ENCODE measurements at regions not wholly inside any gene's neighbourhood (a gene's known extent, or its start where the extent isn't known, plus 50 kb on each side); places are given as distances from the start of the nearest gene placed in this dataset.

DNA sequence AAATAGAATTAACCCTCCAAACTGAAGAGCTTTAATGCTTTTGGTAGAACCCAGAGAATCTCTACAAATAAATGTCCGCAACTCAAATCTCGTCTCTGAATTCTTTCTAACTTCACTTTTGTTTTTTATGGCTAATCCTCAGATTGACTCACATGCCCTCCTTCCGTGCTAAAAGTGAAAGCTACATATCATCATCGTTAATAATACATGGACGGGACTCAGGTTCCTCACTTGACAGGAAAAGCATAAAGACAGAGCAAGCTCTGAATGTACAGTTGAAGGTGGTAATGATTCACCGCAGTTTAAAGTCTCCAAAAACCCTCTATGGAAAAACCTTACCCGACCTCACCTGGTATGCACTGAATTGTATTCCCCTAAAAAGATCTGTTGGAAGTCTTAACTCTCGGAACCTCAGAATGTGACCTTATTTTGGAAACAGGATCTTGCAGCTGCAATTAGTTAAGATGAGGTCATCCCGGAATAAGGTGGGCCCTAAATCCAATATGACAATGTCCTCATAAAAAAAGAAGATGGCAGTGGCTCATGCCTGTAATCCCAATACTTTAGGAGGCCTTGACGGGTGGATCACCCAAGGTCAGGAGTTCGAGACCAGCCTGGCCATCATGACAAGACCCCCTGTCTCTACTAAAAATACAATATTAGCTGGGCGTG is 147.4 kb upstream of the FOXN3 start:
- H3K4me1 ChIP-seq = peaks cover 22% of the 10 kb centered on the region
- no peaks in the 10 kb centered on the region for H3K36me3 ChIP-seq (ENCODE audit: control insufficient read depth, insufficient read depth, low read length)
- H3K27me3 ChIP-seq (ENCODE audit: control insufficient read depth, insufficient read depth, low read length) = no peaks in the 10 kb centered on the region
- H2AFZ ChIP-seq = no peak overlapping the region
- no peak overlapping the region for H3K4me3 ChIP-seq (ENCODE audit: low read depth, low read length)
- H3K27ac ChIP-seq = no peak overlapping the region
- no peak overlapping the region for H3K9ac ChIP-seq
- TF ChIP-seq, protein P1, sequence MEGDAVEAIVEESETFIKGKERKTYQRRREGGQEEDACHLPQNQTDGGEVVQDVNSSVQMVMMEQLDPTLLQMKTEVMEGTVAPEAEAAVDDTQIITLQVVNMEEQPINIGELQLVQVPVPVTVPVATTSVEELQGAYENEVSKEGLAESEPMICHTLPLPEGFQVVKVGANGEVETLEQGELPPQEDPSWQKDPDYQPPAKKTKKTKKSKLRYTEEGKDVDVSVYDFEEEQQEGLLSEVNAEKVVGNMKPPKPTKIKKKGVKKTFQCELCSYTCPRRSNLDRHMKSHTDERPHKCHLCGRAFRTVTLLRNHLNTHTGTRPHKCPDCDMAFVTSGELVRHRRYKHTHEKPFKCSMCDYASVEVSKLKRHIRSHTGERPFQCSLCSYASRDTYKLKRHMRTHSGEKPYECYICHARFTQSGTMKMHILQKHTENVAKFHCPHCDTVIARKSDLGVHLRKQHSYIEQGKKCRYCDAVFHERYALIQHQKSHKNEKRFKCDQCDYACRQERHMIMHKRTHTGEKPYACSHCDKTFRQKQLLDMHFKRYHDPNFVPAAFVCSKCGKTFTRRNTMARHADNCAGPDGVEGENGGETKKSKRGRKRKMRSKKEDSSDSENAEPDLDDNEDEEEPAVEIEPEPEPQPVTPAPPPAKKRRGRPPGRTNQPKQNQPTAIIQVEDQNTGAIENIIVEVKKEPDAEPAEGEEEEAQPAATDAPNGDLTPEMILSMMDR (IDR thresholded peaks at IDR 0.05) = no peak
- peaks cover 4% of the 10 kb centered on the region for H3K79me2 ChIP-seq
- H3K4me2 ChIP-seq (ENCODE audit: low read length) = no peak overlapping the region
- no peaks in the 10 kb centered on the region for H3K9me3 ChIP-seq (ENCODE audit: control insufficient read depth, low read length)

DNA sequence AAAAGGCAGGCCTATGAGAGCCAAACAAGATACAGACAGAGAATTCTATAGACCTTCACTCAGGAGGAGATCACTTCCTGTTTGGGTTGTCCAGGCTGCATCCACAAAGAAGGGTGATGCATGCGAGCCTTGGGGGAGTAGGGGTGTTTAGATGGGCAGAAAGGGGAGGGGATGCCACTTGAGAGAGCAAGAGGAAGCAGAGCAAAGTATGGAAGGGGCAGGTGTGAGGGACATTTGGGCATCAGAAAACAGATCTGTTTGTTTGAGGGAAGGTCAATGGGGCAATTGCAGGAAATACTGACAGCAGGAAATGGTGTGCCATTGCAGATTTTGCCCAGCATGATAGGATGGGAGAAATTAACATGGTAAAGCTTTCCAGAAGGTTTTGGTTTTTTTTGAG is 146.4 kb upstream of the FOXN3 start:
- peaks cover 20% of the 10 kb centered on the region for H3K4me1 ChIP-seq
- H3K27ac ChIP-seq = no peak overlapping the region
- H3K36me3 ChIP-seq (ENCODE audit: control insufficient read depth, insufficient read depth, low read length) = no peaks in the 10 kb centered on the region
- no peak overlapping the region for H2AFZ ChIP-seq
- H3K9ac ChIP-seq = no peak overlapping the region
- no peak overlapping the region for H3K4me2 ChIP-seq (ENCODE audit: low read length)
- no peak overlapping the region for H3K4me3 ChIP-seq (ENCODE audit: low read depth, low read length)
- H3K9me3 ChIP-seq (ENCODE audit: control insufficient read depth, low read length) = no peaks in the 10 kb centered on the region
- H3K79me2 ChIP-seq = peaks cover 12% of the 10 kb centered on the region
- no peaks in the 10 kb centered on the region for H3K27me3 ChIP-seq (ENCODE audit: control insufficient read depth, insufficient read depth, low read length)
- TF ChIP-seq, protein P1 (IDR thresholded peaks at IDR 0.05) = no peak

DNA sequence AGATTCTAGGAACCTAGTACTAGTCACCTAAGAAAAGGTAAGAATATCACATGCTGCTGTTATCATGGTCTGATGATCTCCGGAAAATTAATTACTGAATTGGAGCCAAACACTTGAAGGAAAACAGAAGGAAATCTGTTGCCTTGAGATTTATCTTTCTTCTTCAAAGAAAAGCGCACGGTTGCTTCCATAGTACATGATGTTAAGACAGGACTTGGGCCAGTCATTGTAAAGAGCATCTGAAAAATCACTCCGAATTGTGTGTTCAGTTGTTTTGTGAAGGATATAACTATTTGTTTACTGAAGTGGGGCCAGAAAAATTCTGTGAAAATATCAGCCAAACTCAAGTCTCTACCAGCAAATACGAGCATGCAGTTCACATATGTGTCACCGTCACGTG is 134.9 kb upstream of the FOXN3 start:
- no peak overlapping the region for H3K4me2 ChIP-seq (ENCODE audit: low read length)
- H3K4me1 ChIP-seq = peaks cover 22% of the 10 kb centered on the region
- no peak overlapping the region for H3K27ac ChIP-seq
- H3K4me3 ChIP-seq (ENCODE audit: low read depth, low read length) = no peak overlapping the region
- no peaks in the 10 kb centered on the region for H3K9me3 ChIP-seq (ENCODE audit: control insufficient read depth, low read length)
- H3K9ac ChIP-seq = no peak overlapping the region
- H3K79me2 ChIP-seq = peaks cover 18% of the 10 kb centered on the region
- H3K36me3 ChIP-seq (ENCODE audit: control insufficient read depth, insufficient read depth, low read length) = no peaks in the 10 kb centered on the region
- H2AFZ ChIP-seq = no peak overlapping the region
- TF ChIP-seq, protein P1 (IDR thresholded peaks at IDR 0.05) = no peak
- H3K27me3 ChIP-seq (ENCODE audit: control insufficient read depth, insufficient read depth, low read length) = no peaks in the 10 kb centered on the region

DNA sequence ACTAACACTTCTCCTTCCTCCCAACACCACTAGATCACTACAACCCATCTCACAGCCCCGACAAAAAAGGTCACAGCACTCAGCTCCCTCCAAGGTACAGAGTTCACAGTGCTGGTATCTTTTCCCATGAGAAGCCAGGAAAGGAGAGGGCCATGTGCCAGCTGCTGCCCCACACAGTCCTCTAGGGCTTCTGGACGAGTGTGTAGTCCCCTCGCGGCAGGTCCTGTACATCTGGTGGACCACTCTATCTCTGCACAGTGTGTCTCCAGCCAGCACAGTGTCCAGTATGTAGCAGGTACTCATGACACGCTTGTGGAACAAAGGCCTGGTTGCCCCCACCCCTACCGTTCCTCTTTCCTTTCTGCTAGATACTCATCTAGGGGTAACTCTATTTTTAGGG is 134.4 kb upstream of the FOXN3 start:
- Histone ChIP-seq H3K79me2 (peaks cover 23% of the 10 kb centered on the region), H3K4me3 (ENCODE audit: low read depth, low read length) (no peak overlapping the region), H3K27ac (peak overlapping the region; percentile 20), H3K36me3 (ENCODE audit: control insufficient read depth, insufficient read depth, low read length) (no peaks in the 10 kb centered on the region), H3K4me1 (peaks cover 22% of the 10 kb centered on the region), H3K9ac (no peak overlapping the region), H2AFZ (no peak overlapping the region), H3K27me3 (ENCODE audit: control insufficient read depth, insufficient read depth, low read length) (no peaks in the 10 kb centered on the region), H3K9me3 (ENCODE audit: control insufficient read depth, low read length) (no peaks in the 10 kb centered on the region), H3K4me2 (ENCODE audit: low read length) (no peak overlapping the region)
- TF ChIP-seq, protein P1 (IDR thresholded peaks at IDR 0.05) = no peak

DNA sequence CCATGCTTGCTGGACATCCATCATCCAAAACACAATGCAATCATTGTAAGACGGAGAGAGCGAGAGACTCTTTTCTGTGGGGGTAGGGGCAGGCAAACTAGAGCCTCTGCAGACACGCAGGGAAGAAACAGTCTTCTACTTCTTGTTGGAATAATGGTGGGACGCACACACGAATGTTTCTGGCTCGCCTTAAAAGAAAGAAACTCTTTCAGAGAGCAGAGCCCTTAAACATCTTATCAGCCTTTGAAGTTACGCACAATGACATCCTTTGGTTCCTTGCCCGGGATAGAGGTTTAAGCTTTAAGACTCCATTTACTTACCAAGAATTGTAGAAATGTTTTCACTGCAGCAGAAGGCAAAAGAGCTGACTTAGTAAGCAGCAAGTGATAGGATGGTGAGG is 133.8 kb upstream of the FOXN3 start:
- TF ChIP-seq, protein P1 (IDR thresholded peaks at IDR 0.05) = no peak
- Histone ChIP-seq H3K27ac (no peak overlapping the region), H2AFZ (no peak overlapping the region), H3K4me3 (ENCODE audit: low read depth, low read length) (no peak overlapping the region), H3K4me2 (ENCODE audit: low read length) (peak overlapping the region; percentile 19), H3K9ac (no peak overlapping the region), H3K4me1 (peaks cover 22% of the 10 kb centered on the region), H3K27me3 (ENCODE audit: control insufficient read depth, insufficient read depth, low read length) (no peaks in the 10 kb centered on the region), H3K79me2 (peaks cover 22% of the 10 kb centered on the region), H3K36me3 (ENCODE audit: control insufficient read depth, insufficient read depth, low read length) (no peaks in the 10 kb centered on the region), H3K9me3 (ENCODE audit: control insufficient read depth, low read length) (no peaks in the 10 kb centered on the region)
